Midbrain (tissue), 1 donor: ENCODE measurements at regions not wholly inside any gene's neighbourhood (a gene's known extent, or its start where the extent isn't known, plus 50 kb on each side); places are given as distances from the start of the nearest gene placed in this dataset.

Source experiments
- DNase-seq: peaks from one replicate; lab custom pipeline; 2025; lab: John Stamatoyannopoulos, UW

DNA sequence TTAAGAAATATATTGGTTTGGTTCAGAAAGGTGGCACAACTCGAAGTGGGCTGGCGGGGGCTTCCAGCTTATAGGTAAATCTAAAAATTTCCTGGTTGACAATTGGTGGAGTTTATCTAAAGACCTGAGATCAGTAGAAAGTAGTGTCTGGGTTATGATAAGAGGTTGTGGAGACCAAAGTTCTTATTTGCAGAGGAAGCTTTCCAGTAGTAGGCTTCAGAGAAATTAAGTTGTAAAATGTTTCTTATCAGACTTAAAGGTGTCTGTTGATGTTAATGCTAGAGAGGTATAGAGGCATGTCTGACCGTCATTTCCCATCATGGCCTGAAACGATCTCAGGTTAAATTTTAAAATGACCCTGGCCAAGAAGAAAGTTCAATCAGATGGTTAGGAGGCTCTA, 565.2 kb upstream of the DPPA4 start:
- no peak for DNase-seq

DNA sequence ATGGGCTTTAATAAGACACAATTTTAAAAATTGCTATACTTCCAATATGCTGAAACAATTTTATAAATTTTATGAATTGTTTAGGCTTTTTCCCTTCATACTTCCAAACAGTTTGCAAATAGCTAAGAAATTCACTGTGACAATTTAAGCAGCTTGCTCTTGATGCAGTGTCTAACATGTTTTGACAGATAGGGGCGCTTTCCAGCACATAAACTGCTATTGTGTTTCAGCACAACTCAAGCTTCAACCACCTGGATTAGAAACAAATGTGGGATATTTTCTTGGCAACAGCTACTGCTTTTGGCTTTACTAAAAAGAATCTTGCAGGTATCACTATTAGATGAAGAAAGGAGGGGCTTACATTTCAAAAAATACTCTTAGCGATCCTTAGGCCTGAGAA, 565.8 kb upstream of the DPPA4 start:
- DNase-seq, result no peak

DNA sequence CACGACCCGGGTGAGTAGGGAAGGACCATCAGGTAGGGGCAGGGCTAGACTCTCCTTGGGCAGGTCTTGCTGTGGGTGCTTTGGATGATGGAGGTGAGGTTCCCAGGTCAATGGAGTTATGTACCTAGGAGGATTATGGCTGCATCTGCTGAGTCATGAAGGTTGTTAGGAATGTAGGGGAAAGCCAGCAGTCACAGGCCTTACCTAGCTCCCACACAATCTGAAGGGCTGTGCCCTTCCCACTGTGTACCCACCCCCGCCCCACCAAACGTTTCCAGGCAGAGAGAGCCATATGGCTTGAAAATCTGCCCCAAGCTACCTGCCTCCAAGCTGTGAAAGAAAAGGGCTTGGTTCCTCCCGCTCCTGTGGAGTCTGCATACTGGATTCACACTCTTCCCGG, 573.4 kb upstream of the DPPA4 start:
- no peak for DNase-seq

DNA sequence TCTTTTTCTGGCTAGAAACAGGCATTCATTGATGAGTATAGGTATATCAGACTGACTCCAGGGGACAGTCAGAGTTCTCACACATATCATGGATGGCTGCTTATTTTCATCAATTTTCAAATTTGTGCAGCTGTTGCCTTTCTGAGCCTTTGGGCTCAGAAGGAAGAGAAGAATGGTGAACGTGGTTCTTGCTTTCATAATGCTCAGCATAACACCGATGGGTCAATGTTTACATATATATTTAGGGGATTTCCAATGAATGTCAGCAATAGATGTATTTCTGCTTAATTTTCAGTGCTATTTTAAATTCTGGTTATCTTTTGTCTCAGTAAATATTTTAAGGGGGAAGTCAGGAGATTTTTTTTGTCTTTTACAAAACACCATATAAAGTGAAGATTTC, 581.4 kb upstream of the DPPA4 start:
- no peak for DNase-seq

DNA sequence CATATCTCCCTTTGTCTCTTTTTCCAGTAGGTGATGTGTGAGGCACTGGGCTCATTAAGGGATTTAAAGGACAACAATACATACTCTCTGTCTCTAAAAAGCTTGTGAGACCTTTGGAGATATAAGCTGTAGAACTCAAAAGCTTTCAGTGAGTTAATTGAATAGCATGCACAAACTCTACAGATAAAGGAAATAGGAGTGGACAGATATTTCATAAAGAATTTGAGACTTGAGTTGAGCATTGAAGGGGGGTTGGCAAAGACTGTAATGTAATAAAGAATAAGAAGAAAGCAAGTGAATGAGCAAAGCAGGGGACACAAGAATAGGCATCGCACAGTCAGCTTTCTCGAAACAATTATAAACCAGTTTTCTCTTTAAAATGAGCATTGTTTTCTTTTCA, 583.4 kb upstream of the DPPA4 start:
- DNase-seq, result no peak

DNA sequence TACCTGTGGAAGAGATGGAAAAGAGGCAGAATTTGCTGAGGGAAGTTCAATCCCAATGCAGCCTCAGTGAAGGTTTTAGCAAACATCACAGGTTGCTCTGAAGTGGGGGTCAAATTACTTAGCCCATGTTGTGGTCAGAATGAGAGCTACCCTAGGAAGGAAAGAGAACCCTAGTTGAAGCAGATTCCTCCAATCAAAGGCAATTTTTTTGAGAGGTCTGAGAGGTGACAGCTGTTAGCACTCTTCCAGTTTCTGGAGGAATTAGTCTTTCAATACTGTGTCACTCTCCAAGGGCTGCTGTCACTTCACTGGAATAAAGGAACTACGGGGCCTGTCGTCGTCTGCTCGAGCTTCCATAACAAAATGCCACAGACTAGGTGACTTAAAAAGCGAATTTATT, 584.2 kb upstream of the DPPA4 start:
- no peak for DNase-seq

DNA sequence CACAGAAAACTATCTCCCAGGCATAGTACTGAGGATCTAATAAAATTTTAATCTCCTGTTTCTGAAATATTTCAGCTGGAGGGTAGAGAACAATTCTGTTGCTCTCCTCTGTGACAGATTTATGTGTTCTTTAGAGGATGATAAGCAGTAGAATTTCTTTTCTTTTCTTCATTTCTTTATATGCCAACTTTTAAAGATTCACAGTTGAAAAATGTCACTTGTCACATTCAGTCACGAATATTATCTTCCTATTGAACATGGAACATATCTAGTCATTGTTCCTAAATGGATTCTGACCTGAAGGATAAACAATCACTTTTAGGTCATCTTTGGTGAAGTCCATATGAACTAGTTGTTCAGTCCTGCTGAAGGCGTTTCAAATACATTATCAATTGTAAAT, 585.5 kb upstream of the DPPA4 start:
- DNase-seq, result no peak

DNA sequence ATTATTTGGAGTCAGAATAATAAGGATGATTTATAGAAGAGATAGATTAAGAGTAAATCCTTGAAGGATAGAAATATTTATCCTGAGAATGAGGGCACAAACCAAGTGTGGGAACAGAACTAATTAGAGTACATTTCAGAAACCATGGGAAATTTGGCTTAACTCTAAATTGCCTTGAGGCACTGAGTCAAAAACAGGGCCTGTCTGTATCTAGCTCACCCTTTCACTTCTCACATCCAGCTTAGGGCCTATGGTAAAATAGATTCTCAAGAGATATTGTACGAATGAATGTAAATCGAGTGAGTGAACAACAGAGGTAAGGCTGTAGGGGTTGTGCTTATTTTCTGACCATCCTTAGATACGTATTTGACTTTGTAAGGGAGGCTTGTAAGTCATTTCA, 586.1 kb upstream of the DPPA4 start:
- DNase-seq, result no peak

DNA sequence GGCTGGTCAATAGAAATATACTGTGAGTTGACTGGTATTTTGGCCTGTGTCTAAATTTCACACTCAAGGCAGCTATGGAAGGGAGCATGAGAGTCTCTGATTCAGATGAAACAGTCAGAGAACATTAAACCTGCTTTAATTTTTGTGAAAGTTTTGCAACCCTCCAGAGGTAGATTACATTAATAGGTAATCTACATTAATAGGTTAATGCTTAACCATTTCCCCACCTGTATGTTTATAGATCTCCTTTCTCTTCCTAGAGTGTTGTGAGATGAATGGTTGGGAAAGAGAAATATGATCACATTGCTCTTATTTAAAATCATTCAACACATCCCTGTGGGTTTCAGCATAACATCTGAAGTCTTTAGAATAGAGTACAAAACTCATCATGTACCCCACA, 586.9 kb upstream of the DPPA4 start:
- no peak for DNase-seq

DNA sequence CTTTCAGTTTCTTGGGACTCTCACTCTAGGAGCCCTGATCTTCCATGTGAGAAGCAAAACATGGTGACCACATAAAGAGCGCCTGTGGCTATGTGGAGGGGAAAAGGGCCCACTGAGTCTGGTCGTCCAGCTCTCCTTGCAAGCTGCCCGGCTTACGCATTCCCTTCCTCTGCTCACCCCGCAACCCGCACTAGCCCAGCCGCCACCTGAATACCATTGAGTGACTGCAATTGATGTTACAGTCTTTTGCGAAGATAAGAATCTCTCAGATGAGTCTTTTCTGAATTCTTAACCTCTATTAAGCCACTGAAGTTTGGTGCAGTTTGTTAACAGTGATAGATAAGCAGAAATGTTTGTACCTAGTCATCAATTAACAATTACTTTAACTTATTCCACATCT, 589.0 kb upstream of the DPPA4 start:
- no peak for DNase-seq

DNA sequence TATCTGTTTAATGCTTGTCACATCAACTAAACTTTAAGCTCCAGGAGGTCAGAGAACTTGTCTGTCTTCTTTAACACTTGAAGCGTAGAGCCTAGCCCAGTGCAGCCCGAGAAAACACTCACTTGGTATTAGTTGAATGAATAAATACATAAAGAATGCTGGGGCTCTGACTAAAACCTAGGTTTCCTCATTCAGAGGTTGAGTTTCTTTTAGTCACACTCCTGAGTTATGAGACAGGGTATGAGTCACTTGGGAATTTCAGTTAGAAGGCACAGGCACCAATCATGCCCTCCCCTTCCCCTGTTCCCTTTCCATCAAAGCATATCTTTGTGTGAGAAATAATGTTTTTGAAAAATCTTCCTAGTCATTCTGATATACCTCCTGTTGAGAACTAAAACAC, 589.8 kb upstream of the DPPA4 start:
- no peak for DNase-seq

DNA sequence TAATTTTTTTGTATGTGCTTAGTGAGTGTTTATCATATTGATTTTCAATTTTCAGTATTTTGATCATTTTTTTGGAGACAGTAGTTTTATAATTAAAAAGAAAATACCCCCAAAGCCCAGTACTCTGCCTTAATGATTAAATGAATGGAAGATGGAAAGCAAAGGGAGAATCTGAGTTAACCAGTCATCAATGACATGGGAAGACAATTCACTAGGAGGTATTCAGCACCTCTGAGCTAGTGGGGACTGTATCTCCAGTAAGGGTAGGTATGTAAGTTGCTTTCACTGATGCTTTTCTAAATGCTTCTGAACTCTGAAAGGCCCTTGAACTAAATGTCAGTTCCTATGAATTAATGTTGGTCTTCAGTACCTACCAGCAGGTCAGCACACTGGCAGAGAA, 590.4 kb upstream of the DPPA4 start:
- no peak for DNase-seq

DNA sequence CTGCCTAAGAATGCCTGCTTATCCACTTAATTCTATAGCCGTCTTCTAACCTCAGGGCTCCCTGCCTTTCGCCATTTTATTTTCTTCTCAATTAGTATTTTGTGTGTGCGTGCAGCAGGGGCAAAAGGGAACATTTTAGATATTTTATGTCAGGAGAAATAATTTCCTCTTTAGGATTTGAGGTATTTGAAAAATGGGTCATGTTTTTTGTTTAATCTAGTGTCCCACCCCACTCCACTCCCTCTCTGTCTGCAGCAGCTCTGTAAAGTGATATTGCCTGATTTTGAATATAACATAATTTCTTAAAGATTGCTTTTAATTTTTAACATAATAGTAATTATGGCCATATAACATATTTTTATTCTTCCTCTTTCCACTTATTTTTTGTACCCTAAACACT, 593.2 kb upstream of the DPPA4 start:
- no peak for DNase-seq

DNA sequence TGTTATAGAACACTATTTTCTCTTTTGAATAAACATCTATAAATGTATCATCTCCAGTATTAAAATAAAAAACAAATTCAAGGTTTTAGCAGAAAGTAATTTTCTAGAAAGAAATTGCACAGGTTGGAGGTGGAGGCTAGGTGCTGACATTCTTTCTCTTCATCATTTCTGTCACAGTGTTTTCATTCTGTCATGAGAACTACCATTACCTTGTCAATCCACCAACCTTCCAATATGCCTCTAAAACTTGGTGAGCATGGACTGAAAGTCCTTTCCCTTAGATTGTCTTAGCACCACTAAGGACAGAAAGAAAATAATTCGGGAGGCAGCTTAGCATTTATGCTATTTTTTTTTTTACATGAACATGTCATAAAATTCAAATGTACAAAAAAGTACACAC, 596.2 kb upstream of the DPPA4 start:
- DNase-seq, result no peak

DNA sequence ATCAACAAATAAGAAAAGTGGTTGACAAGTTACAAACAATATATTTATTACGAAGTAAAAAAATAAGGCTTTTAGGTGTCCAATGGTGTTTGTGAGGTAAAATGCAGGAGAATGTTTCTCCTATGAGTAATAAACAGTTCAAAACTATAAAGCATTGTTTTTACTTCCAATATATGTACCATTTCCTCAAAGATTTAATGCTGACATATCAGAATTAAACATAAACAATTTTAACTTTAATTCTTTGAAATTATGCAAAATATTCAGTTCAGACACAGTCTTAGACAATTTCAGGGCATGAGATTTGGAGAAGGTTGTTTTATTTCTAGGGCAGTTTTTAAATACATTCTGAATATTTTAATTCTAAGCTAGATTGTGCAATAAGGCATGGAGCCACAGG, 602.5 kb upstream of the DPPA4 start:
- DNase-seq, result no peak

DNA sequence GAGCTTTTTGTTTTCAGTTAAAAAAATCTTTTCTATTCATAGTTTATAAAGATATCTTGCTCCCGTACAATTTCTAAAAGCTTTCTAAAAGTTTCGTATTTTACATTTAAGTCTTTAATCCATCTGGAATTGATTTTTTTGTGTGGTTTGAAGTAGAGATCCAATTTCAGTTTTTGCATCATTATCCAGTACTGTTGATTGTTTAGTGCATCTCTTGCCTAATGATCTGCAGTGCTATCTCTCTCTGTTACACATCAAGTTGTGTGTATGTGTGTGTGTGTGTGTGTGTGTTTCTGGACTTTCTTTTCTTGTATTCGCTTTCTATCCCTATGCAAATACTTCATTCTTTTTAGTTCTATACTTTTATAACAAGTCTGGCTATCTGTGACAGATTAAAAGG, 605.8 kb upstream of the DPPA4 start:
- DNase-seq, result no peak

DNA sequence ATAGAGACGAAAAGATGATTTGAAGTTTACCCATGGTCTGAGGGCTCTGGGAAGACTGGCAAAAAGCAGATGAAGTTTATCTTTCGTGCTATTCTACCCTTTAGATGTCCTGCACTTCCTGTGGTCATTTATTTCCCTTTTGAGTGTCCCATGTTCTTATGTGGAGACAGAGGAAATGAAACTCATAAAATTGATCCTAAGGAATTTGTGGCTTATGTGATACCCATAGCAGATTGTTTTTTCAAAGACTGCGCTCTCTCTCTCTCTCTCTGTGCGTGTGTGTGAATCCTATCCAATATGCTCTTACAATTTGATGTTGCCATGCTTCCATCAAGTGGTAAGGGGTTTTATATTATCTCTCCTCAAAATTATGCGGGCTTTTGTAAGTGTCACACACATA, 607.5 kb upstream of the DPPA4 start:
- DNase-seq, result no peak

DNA sequence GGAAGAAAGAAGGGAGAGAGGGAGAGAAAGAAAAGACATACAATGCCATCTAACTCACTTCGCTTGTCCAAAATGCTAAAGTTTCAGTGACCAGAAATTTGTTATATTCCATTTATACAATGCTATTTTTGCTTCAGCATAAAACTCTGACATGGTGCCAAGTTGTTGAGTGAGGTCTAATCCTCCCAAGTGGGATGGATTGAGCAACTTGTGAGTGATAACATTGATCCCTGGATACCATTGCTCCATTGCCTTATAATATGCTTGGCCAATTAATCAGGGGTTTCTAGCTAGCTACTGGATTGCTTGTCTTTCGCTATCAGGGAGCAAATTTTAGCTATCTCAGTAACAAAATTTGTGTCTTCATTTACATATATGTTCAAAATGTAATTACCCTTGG, 615.6 kb upstream of the DPPA4 start:
- DNase-seq, result no peak

DNA sequence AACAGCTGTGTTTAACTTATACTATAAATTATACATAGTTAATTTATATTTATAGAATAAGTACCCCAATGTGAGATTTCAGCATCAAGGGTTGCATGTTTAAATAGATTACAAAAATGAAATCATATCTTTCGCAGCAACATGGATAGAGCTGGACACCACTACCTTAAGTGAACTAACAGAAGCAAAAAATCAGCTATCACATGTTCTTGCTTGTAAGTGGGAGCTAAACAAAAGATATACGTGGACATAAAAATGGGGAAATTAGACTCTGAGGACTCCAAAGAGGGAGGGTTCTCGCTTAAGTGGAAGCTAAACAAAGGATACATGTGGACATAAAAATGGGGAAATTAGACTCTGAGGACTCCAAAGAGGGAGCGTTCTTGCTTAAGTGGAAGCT, 626.5 kb upstream of the DPPA4 start:
- DNase-seq, result no peak

DNA sequence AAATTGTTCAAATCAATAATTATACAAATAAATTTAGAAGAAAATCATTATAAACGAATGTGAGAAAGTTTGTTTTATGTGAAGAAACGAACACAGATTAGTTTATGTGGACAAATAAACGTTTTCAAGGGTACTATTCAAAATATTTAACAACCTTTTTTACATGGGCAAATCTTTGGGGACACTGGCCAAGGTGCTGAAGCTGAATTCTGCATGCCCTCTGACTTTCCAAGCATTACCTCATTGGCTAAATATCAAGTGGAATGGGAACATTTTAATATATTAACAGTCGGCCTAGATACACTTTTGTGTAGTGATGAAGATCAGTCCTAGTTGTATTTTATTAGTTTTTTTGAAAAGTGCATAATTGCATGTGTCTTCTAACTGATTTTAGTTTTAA, 636.4 kb upstream of the DPPA4 start:
- no peak for DNase-seq

DNA sequence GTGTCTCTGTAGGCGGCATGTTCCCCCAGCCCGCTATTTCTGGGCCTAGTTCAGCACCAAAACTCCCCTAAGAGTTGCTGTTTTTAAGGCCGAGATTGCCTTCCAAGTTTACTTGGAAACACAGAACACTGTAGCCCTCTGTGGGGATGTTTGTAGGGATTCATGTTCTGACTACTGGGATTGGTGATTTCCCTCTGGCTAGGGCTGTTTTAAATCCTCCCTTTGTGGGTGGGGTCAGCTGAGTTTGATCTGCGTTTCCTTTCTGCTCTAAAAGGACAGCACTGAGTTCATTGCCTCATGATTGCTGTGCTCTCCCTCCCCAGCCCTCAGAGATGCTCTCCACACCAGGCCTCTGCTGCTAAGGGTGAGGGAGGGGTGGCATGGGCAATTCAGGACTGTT, 640.6 kb upstream of the DPPA4 start:
- no peak for DNase-seq

DNA sequence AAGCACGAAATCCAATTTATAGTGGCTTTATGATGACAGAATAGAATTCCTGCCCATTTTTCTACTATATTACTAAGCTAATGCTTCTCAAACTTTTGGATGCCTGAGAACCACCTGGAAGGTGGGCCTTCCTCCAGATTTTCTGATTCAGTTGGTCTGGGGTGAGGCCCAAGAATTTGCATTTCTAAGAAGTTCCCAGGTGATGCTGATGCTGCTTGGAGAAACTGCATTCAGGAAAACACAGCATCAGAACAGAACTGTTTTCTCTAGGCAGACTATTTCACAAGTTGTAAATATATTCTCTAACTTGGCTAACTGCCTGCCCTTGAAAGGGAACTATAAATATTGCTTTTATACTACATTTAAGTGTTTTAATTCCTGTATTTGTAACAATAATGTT, 644.9 kb upstream of the DPPA4 start:
- DNase-seq, result no peak

DNA sequence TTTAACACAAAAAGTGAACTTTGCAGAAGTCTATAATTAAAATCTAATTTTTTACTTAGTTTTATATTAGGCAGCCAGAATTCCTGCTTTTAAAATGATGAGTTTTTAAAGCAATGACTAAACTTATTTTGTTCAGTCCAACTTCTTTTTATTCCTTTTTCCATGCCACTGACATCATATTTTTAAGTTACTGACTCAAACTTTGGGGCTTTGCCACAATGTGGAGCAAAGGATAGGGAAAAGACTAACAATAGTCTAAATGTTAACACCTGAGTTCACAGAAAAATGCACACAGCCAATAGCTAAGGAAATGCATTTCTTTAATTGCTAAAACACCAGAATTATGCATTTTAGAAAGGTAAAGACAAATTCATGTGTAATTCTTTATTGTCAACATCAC, 647.6 kb upstream of the DPPA4 start:
- no peak for DNase-seq

DNA sequence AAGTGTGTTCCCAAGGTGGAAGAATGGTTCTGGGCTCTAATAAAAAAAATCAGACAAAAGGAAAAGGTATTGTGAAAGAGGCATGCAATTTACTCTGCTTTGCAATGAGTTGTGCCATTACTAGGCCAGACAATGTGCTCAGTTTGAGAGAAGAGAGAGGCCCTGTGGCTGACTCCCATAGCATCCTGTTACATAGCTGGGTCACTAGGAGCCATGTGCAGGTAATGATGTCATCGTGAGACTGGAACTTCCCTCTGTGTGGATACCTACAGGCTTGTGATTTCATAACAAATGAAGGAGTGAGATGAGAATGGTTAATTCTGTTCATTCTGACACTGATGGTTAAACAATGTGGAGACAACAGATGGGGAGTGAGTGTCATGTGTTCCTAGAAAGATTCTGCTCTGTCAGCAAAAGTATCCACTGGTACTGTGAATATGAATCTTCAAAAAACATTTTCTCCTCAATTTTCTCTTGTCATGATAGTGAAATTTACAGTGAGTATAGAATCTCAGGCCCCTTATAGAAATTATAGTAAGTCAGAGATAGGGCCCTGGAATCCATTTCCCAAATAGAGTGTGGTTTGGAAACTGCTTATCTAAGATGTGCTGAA, 648.7 kb upstream of the DPPA4 start:
- DNase-seq, result no peak

DNA sequence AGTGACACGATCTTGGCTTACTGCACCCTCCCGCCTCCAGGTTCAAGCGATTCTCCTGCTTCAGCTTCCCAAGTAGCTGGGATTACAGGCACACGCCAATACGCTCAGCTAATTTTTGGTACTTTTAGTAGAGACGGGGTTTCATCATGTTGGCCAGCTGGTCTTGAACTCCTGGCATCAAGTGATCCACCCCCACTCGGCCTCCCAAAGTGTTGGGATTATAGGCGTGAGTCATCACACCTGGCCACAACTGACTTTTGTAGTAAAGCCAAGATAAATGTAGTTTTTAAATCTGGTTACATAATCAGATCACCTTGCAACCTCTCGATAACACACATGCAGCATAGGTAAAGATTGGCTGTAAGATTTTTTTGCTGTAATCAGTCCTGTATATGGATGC, 657.5 kb upstream of the DPPA4 start:
- no peak for DNase-seq
